K562 (cell line): ENCODE measurements at regions not wholly inside any gene's neighbourhood (a gene's known extent, or its start where the extent isn't known, plus 50 kb on each side); places are given as distances from the start of the nearest gene placed in this dataset.

Experiments
- ATAC-seq: fragments of 200-7000 bp; cut with Tn5 transposase; 3 replicates; pipeline ENCODE4 v1.9.1; 2020; ENCODE audit warnings: moderate library complexity
- BruUV-seq: library from RNA; stranded (reverse); fragments of 400-500 nt; replicated peaks from 2 replicates; lab custom pipeline; 2021; lab: Mats Ljungman, UMichigan
- CTCF ChIA-PET: fragments of 300-600 bp; formaldehyde crosslinking; extraction: SDS; loops from one replicate; lab custom pipeline; 2021; ENCODE audit warnings: low intra/inter-chr PET ratio; lab: Yijun Ruan, JAX
- POLR2A ChIA-PET: fragments of 300-600, 350-650 bp; sonication (Branson Sonifier 250); formaldehyde crosslinking; extraction: SDS; loops from one replicate; lab custom pipeline; 2021; ENCODE audit warnings: antibody characterized with exemption, inconsistent platforms; lab: Yijun Ruan, JAX
- DNase-seq, 4 experiments: peaks; one replicate each; pipeline versions ENCODE4 v3.0.0 to v3.0.0-alpha.2; 2011 to 2018; ENCODE audit warnings: low spot score in 3 of 4, mixed read lengths in 3 of 4; ENCODE audit errors: extremely low read depth in 1 of 4
- FAIRE-seq: peaks from 2 replicates; lab custom pipeline; 2011; peaks lifted over from hg19 to GRCh38; lab: Jason Lieb, UNC
- H2AFZ ChIP-seq: 2 replicates; pipeline ENCODE4 v1.6.0; 2011; ENCODE audit warnings: low read depth, low read length, control low read depth, inconsistent platforms
- H3K27ac ChIP-seq: fragments of 200-600 bp; 3 replicates; pipeline ENCODE4 v1.8.0; 2011; ENCODE audit warnings: low read depth, mild to moderate bottlenecking, control low read depth, inconsistent platforms, low read length, moderate library complexity, mixed read lengths; ENCODE audit errors: extremely low read depth
- H3K27me3 ChIP-seq, 2 experiments: fragments of 300-600 bp in 1 of 2; 2 replicates in 1 of 2; 3 replicates in 1 of 2; pipeline versions ENCODE4 v1.6.0 to v1.8.0; 2011; ENCODE audit warnings: inconsistent platforms in 2 of 2, low read length in 2 of 2, mild to moderate bottlenecking in 1 of 2, mixed read lengths in 1 of 2, moderate library complexity in 1 of 2; ENCODE audit not compliant: control insufficient read depth in 2 of 2, insufficient read depth in 2 of 2
- H3K36me3 ChIP-seq: fragments of 300-600 bp; 3 replicates; pipeline ENCODE4 v1.8.0; 2011; ENCODE audit warnings: mild to moderate bottlenecking, low read length, inconsistent platforms; ENCODE audit not compliant: control insufficient read depth, insufficient read depth
- H3K4me1 ChIP-seq, 2 experiments: fragments of 200-600 bp in 1 of 2; replicated peaks in 1 of 2; 2 replicates in 1 of 2; 3 replicates in 1 of 2; pipeline versions ENCODE4 v1.5.1 to v1.8.0; 2011; ENCODE audit warnings: inconsistent platforms in 2 of 2, low read length in 2 of 2, mild to moderate bottlenecking in 1 of 2, mixed read lengths in 1 of 2, moderate library complexity in 1 of 2; ENCODE audit not compliant: control insufficient read depth in 2 of 2, insufficient read depth in 2 of 2
- H3K4me2 ChIP-seq: 2 replicates; pipeline ENCODE4 v1.6.1; 2011; ENCODE audit warnings: low read length, control low read depth, inconsistent platforms, mixed read lengths; ENCODE audit not compliant: insufficient read depth
- H3K4me3 ChIP-seq: fragments of 200-600 bp; sonication (generic), shearing (Covaris generic); 2 replicates; pipeline ENCODE4 v1.5.1; 2016; ENCODE audit warnings: control low read depth, inconsistent platforms
- H3K79me2 ChIP-seq: fragments of 200-600 bp; 3 replicates; pipeline ENCODE4 v1.8.0; 2011; ENCODE audit warnings: low read length, inconsistent platforms; ENCODE audit not compliant: control insufficient read depth, insufficient read depth
- H3K9ac ChIP-seq, 2 experiments: 2 replicates each; pipeline versions ENCODE4 v1.6.0 to v1.6.1; 2011; ENCODE audit warnings: low read depth in 2 of 2, low read length in 2 of 2, control low read depth in 1 of 2, inconsistent platforms in 1 of 2, mild to moderate bottlenecking in 1 of 2, mixed read lengths in 1 of 2; ENCODE audit not compliant: insufficient read depth in 1 of 2
- H3K9me1 ChIP-seq: one replicate; pipeline ENCODE4 v1.6.0; 2011; ENCODE audit warnings: inconsistent platforms, mild to moderate bottlenecking, low read length, moderate library complexity; ENCODE audit not compliant: control insufficient read depth, insufficient read depth
- H3K9me3 ChIP-seq: replicated peaks from 2 replicates; pipeline ENCODE4 v1.5.1; 2011; ENCODE audit warnings: low read depth, low read length, inconsistent platforms; ENCODE audit not compliant: control insufficient read depth, insufficient read depth
- H4K20me1 ChIP-seq: replicated peaks from 2 replicates; pipeline ENCODE4 v1.6.1; 2011; ENCODE audit warnings: low read length, inconsistent platforms, mixed read lengths; ENCODE audit not compliant: control insufficient read depth, insufficient read depth
- CTCF ChIP-seq, 3 experiments: IDR thresholded peaks in 2 of 3; conservative IDR thresholded peaks in 1 of 3; 2 replicates each; pipeline ENCODE4 v1.5.1; 2011 to 2012; ENCODE audit warnings: low read length in 3 of 3, mild to moderate bottlenecking in 3 of 3, control low read depth in 2 of 3, improper control_type of control experiment in 1 of 3, inconsistent platforms in 1 of 3, low read depth in 1 of 3, mixed read lengths in 1 of 3, moderate library complexity in 1 of 3; ENCODE audit not compliant: insufficient read depth in 2 of 3
- ETS2 ChIP-seq: IDR thresholded peaks from 2 replicates; pipeline ENCODE4 v1.6.1; 2016; ENCODE audit warnings: borderline replicate concordance, missing genetic modification characterization, mild to moderate bottlenecking, moderate library complexity, missing compliant biosample characterization; ENCODE audit not compliant: poor library complexity, severe bottlenecking
- SMC3 ChIP-seq: conservative IDR thresholded peaks from 2 replicates; pipeline ENCODE4 v1.6.1; 2011; ENCODE audit warnings: low read depth, low read length, improper control_type of control experiment; ENCODE audit not compliant: insufficient read depth
- whole genome bisulfite sequencing: fragments of 100-300 bp; shearing (Covaris generic); methylation state at CpG from one replicate; pipeline ENCODE4 v1.1.6; 2016; ENCODE audit warnings: low coverage, mixed read lengths; ENCODE audit not compliant: insufficient coverage; ENCODE audit errors: missing lambda C conversion rate; 5-methylcytosine and 5-hydroxymethylcytosine counted together
- in situ Hi-C: fragments of 300-500 bp; cut with MboI; formaldehyde crosslinking; loops from 4 replicates; pipeline ENCODE4 v1.15.0; 2018; ENCODE audit warnings: inconsistent platforms, mixed read lengths
- intact Hi-C: fragments of 100-400 bp; cut with micrococcal nuclease; formaldehyde crosslinking; loops from 2 replicates; pipeline ENCODE4 v1.14.2; 2022

- no peak overlapping the region for H2AFZ ChIP-seq
- no peak overlapping the region for H3K4me2 ChIP-seq
- no TSS peak for BruUV-seq
- 1% methylated on average over 12 of the region's 12 CpGs for WGBS
- no peak for FAIRE-seq
- ATAC-seq = peak; percentile 57; the same call in 2 of the 3 replicates
- no peak overlapping the region for H3K27ac ChIP-seq
- H3K9me1 ChIP-seq = no peaks in the 10 kb centered on the region
- 0 out of 2 replicates have a peak, but pooled peaks have one; percentile 3 for TF ChIP-seq SMC3
- no peak for TF ChIP-seq ETS2
- peak in 2 of 3 experiments; percentile 31; a peak in 3 of 6 replicates for TF ChIP-seq CTCF (IDR thresholded peaks at IDR 0.05 in 2 of 3, conservative IDR thresholded peaks at IDR 0.05 in 1 of 3; ENCODE audit: insufficient read depth in 2 of 3, low read depth in 1 of 3, low read length in 3 of 3)
- 0 out of 2 replicates have a peak, but pooled peaks cover 6% of the 10 kb centered on the region for H4K20me1 ChIP-seq
- H3K4me1 ChIP-seq = no peaks in the 10 kb centered on the region
- no peaks in the 10 kb centered on the region for H3K36me3 ChIP-seq
- no peaks in the 10 kb centered on the region for H3K79me2 ChIP-seq
- no peaks in the 10 kb centered on the region for H3K9me3 ChIP-seq
- POLR2A ChIA-PET = interaction anchor here (0.9 to 1.1 kb wide), 2 partner anchors 10 to 39 kb away, joined by 4 to 5 read pairs; no protein-coding TSS in a partner anchor
- intact Hi-C loops = no loop called here
- H3K4me3 ChIP-seq = no peak overlapping the region
- H3K9ac ChIP-seq = no peak overlapping the region
- CTCF ChIA-PET = no interaction called here
- in situ Hi-C loops = no loop called here
- no peak for DNase-seq
- H3K27me3 ChIP-seq = peaks cover 29 to 49% of the 10 kb centered on the region in 2 experiments
Observed at GRCh38 chr1:25129380-25129779, 102.9 kb downstream of the SYF2 start.
